WI38 (cell line): ENCODE measurements at regions not wholly inside any gene's neighbourhood (a gene's known extent, or its start where the extent isn't known, plus 50 kb on each side); places are given as distances from the start of the nearest gene placed in this dataset.

Experiments used
- H3K4me3 ChIP-seq: 2 replicates; pipeline ENCODE4 v1.5.1; 2011; ENCODE audit warnings: low read depth, mild to moderate bottlenecking, control low read depth, low read length
- TF ChIP-seq, protein P1 (sequence below): IDR thresholded peaks from 2 replicates; pipeline ENCODE4 v1.5.1; 2012; ENCODE audit warnings: low read depth, mild to moderate bottlenecking, control low read depth, low read length

DNA sequence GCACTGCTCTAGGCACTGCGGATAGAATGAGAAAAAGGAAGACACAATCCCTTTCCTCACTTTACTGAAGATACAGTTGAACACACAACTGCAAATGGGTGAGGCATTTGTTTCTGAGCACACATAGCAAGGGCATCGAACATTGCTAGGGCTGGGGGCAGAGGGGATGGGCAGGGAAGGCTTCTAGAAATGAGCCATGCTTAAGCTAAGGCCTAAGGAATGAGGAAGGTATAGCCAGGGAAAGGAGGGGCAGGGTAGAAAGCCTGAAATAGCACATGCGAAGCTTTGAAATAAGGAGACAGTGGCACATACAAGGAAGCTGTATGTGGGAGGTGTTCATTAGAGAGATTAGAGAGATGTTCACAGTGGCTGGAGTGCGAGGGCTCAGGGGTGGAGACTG is 92.7 kb downstream of the KIF4B start:
- TF ChIP-seq, protein P1, sequence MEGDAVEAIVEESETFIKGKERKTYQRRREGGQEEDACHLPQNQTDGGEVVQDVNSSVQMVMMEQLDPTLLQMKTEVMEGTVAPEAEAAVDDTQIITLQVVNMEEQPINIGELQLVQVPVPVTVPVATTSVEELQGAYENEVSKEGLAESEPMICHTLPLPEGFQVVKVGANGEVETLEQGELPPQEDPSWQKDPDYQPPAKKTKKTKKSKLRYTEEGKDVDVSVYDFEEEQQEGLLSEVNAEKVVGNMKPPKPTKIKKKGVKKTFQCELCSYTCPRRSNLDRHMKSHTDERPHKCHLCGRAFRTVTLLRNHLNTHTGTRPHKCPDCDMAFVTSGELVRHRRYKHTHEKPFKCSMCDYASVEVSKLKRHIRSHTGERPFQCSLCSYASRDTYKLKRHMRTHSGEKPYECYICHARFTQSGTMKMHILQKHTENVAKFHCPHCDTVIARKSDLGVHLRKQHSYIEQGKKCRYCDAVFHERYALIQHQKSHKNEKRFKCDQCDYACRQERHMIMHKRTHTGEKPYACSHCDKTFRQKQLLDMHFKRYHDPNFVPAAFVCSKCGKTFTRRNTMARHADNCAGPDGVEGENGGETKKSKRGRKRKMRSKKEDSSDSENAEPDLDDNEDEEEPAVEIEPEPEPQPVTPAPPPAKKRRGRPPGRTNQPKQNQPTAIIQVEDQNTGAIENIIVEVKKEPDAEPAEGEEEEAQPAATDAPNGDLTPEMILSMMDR = no peak
- H3K4me3 ChIP-seq = no peak overlapping the region

DNA sequence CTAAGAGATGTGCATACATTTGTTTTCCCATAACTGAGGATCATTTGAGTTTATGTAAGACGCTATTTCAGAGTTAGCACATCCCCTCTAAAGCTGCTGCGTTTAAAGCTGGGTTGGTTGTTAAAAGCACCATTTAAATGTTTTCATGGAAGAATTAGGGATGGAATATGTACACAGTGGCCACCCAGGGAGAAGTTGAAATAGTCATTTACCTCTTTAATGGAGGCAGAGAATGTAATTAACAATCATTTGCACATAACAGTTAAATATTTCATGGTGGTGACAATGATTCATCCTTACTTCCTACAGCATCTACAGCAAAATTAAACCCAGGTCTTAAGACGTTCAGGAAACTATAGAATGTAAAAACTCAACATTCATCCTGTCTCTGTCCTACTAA is 100.3 kb downstream of the KIF4B start:
- TF ChIP-seq, protein P1 = no peak
- H3K4me3 ChIP-seq = no peak overlapping the region

DNA sequence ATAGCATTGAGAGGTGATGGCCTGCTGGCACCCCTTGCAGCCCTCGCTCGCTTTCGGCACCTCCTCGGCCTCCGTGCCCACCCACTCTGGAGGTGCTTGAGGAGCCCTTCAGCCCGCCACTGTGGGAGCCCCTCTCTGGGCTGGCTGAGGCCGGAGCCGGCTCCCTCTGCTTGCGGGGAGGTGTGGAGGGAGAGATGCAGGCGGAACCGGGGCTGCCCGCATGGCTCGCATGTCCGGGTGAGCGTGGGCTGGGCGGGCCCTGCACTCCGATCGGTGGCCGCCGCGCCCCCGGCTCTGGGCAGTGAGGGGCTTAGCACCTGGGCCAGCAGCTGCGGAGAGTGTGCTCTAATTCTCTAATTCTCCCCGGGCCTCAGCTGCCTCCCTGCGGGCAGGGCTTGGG is 101.1 kb downstream of the KIF4B start:
- TF ChIP-seq, protein P1 = no peak
- H3K4me3 ChIP-seq = no peak overlapping the region

DNA sequence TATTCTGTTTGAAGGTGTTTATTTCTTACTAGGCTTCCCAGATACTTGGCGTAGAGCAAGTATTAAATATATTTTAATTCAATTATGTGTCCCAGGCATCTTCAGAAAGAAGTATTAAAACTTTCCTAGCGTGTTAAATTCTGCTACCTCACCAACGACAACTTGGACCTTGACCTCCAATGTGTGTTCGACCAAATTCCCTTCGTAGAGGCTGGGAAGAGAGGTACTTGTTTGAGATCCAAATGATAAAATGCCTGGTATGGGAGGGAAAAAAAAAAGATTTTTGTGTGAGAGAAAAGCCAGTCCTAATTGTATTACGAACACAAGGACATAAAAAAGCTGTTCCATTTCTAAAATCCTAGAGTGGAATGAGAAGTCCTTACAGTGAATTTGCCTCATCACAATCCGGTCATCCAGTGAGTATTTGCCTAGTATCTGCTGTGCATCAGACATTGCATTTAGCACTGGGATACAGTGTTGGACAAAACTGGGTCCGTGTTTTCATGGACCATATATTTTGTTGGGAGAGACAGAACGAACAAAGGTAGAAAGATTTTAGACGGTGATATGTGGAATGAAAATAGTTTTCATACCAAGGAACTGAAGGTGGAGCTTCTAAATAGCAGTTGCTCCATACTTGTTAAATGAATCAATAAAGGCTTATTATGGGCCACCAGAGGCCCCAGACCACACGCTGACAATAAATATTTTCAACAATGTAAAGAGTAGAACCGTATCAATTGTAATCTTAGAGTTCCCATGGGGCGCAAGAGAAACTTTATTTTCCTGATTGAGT is 103.1 kb downstream of the KIF4B start:
- TF ChIP-seq, protein P1 = no peak
- H3K4me3 ChIP-seq = no peak overlapping the region

DNA sequence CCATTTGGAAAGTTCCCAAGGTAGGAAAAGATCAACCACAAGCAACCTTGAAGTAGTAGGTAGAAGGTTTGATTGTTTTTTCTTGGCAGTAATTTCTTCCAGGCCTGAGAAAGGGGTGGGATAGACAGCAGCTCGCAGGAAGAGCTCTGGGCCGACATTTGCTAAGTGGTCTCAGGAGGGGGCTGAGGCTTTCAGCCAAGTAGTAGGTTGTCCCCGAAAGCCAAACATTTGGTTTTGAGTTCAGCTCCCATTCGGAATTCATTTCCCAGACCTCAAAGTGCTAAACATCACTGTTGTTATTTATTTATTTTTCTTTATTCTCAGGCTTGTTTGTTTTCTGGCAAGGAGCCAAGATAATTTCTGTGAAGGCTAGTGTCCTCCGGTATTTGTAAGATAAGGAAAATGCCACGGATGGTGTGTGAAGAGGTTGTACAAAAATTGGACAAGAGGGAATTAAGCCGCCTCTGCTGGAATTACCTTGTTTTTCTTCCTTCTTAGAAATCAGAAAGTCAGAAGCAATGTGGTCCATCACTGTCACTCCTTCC is 112.1 kb downstream of the KIF4B start:
- no peak overlapping the region for H3K4me3 ChIP-seq
- TF ChIP-seq, protein P1 = no peak

DNA sequence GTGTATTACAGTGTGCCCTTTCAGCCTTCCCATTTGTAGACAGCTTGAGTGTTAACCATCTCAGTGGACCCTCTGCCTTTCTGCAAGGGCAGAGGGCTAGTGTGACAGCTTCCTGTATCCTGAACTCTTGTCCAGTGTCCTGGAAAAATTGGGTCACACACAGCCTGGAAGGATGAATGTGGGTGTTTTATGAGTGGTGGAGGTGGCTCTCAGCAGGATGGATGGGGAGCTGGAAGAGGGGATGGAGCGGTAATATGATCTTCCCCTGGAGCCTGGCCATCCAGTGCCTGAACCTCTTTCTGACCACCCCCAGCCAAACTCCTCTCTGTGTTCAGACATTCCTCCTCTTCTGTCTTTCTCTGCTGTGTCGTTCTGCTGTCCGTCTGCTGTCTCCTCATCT is 113.0 kb downstream of the KIF4B start:
- TF ChIP-seq, protein P1 = no peak

DNA sequence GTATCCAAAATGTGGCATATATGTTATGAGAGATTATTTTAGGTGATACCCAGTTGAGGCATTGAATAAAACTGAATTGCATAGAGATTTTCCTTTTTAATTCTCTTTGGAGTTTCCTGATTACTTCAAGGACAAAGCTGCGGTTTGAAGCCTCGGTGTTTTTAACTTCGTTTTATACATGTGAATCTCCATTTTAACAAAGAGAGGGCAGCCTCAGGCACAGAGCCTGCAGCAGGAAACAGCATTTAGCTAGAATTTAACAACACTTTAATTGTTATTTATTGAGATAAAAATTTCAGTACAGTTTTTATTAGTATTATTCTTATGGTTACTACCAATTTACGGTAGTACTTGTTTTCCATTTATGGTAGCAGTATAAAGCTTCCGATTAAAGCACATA is 114.0 kb downstream of the KIF4B start:
- TF ChIP-seq, protein P1 = no peak
- H3K4me3 ChIP-seq = no peak overlapping the region

More for the DNA sequence above, 113.0 kb downstream of the KIF4B start:
- H3K4me3 ChIP-seq = no peak overlapping the region
